Peyer's patch (tissue), 4 donors: ENCODE measurements at regions not wholly inside any gene's neighbourhood (a gene's known extent, or its start where the extent isn't known, plus 50 kb on each side); places are given as distances from the start of the nearest gene placed in this dataset.

ENCODE experiments used
- CTCF ChIP-seq, 6 experiments: fragments of 450-650 bp in 4 of 6; fragments of 200-600 bp in 2 of 6; sonication (generic) in 1 of 6; IDR thresholded peaks; one replicate each; pipeline ENCODE4 v1.5.1; 2017 to 2019; ENCODE audit warnings: antibody characterized with exemption in 6 of 6, mild to moderate bottlenecking in 3 of 6, moderate library complexity in 1 of 6
- POLR2A ChIP-seq, 2 donors: fragments of 450-650 bp; IDR thresholded peaks; one replicate each; pipeline ENCODE4 v1.5.1; 2017; ENCODE audit warnings: antibody characterized with exemption in 2 of 2, mild to moderate bottlenecking in 2 of 2, moderate library complexity in 2 of 2

- TF ChIP-seq CTCF (IDR thresholded peaks at IDR 0.05) (no peak), POLR2A (IDR thresholded peaks at IDR 0.05) (no peak)
Measured at GRCh38 chr2:133812826-133813617, 244.8 kb upstream of the NCKAP5 start.
